Activated naive CD8-positive, alpha-beta T cell treated with anti-CD3 and anti-CD28 coated beads for 36 hours (primary cell): ENCODE measurements at regions not wholly inside any gene's neighbourhood (a gene's known extent, or its start where the extent isn't known, plus 50 kb on each side); places are given as distances from the start of the nearest gene placed in this dataset.

Experiments used
- DNase-seq: peaks from one replicate; pipeline ENCODE4 v3.0.0; 2021
- H3K27ac Mint-ChIP-seq: one replicate; pipeline ENCODE4 v1.8.0; 2022; ENCODE audit warnings: mild to moderate bottlenecking, moderate library complexity, mixed read lengths
- H3K27me3 Mint-ChIP-seq: one replicate; pipeline ENCODE4 v1.8.0; 2022; ENCODE audit warnings: mild to moderate bottlenecking, mixed read lengths
- H3K36me3 Mint-ChIP-seq: one replicate; pipeline ENCODE4 v1.8.0; 2021; ENCODE audit warnings: mild to moderate bottlenecking, mixed read lengths
- H3K4me1 Mint-ChIP-seq: one replicate; pipeline ENCODE4 v1.8.0; 2021; ENCODE audit warnings: mixed read lengths
- H3K4me3 Mint-ChIP-seq: one replicate; pipeline ENCODE4 v1.8.0; 2022; ENCODE audit warnings: mild to moderate bottlenecking, moderate library complexity, mixed read lengths
- H3K9me3 Mint-ChIP-seq: one replicate; pipeline ENCODE4 v1.8.0; 2022; ENCODE audit warnings: mixed read lengths

DNA sequence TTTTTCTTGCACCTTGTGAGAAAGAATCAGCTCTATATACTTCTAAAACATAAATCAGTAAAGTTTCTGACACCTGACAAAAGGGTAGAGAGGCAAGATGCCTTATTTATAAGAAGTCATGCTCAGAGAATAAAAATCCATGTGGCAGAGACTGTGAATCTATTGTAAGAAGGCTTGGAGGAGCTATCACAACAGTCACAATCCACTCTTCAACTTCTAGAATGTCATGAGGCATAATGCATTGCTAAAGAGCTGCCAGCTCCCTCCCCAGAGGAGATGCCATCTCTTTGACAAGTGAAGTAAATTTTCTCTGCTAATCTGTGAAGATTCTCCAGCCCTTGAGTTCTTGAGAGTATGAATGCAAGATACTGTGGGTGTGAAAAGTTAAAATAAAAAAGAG lies 971.2 kb upstream of the IGFBP7 start:
- DNase-seq, result no peak
- Mint-ChIP-seq H3K36me3 (no peaks in the 10 kb centered on the region), H3K27me3 (no peaks in the 10 kb centered on the region), H3K27ac (no peak overlapping the region), H3K9me3 (peaks cover 12% of the 10 kb centered on the region), H3K4me3 (no peak overlapping the region), H3K4me1 (no peaks in the 10 kb centered on the region)

DNA sequence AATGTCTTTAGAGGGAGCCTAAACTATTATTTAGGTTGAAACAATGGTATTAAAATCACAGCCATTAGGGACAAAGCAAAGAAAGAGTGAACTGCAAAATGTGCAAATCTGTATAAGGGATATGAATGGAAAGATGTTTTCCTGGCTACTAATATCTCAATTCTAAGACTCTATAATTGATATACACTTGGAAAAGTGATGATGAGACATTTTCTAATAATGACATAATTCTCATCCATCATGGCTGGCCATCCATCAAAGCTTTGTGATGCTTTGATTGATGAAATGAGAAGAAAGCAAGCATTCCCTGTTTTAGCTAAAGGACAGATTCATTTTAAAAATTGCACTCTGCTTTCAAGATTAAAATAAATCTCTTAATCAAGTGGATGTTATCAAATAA lies 965.5 kb upstream of the IGFBP7 start:
- peaks cover 15% of the 10 kb centered on the region for H3K9me3 Mint-ChIP-seq
- H3K36me3 Mint-ChIP-seq, result no peaks in the 10 kb centered on the region
- no peaks in the 10 kb centered on the region for H3K4me1 Mint-ChIP-seq
- no peak overlapping the region for H3K4me3 Mint-ChIP-seq
- DNase-seq, result no peak
- no peak overlapping the region for H3K27ac Mint-ChIP-seq
- H3K27me3 Mint-ChIP-seq, result no peaks in the 10 kb centered on the region

DNA sequence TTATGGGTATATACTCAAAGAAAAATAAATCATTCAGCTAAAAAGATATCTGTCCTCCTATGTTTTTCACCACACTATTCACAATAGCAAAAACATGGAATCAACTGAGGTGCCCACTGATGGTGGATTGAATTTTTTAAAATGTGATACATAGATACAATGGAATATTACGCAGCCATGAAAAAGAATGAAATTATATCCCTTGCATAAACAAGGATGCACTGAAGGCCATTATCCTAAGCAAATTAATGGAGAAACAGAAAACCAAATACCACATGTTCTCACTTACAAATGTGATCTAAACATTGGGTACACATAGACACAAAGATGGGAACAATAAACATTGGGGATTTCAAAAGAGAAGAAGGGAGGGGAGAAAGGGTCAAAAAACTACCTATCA lies 964.2 kb upstream of the IGFBP7 start:
- no peak overlapping the region for H3K27ac Mint-ChIP-seq
- no peaks in the 10 kb centered on the region for H3K4me1 Mint-ChIP-seq
- no peaks in the 10 kb centered on the region for H3K27me3 Mint-ChIP-seq
- no peaks in the 10 kb centered on the region for H3K36me3 Mint-ChIP-seq
- H3K9me3 Mint-ChIP-seq, result peaks cover 16% of the 10 kb centered on the region
- DNase-seq, result no peak
- H3K4me3 Mint-ChIP-seq, result no peak overlapping the region

GRCh38 chr4:58070726-58071125 lies 960.5 kb upstream of the IGFBP7 start:
- no peak for DNase-seq
- Mint-ChIP-seq H3K4me1 (no peaks in the 10 kb centered on the region), H3K36me3 (no peaks in the 10 kb centered on the region), H3K9me3 (peaks cover 12% of the 10 kb centered on the region), H3K27ac (no peak overlapping the region), H3K27me3 (no peaks in the 10 kb centered on the region), H3K4me3 (no peak overlapping the region)

- no peak overlapping the region for H3K4me3 Mint-ChIP-seq
- H3K9me3 Mint-ChIP-seq, result peaks cover 1% of the 10 kb centered on the region
- H3K27me3 Mint-ChIP-seq, result no peaks in the 10 kb centered on the region
Measured at GRCh38 chr4:58064653-58065052, 954.5 kb upstream of the IGFBP7 start.

GRCh38 chr4:58063404-58064160 lies 953.4 kb upstream of the IGFBP7 start:
- no peaks in the 10 kb centered on the region for H3K4me1 Mint-ChIP-seq

More at GRCh38 chr4:58064653-58065052, 954.5 kb upstream of the IGFBP7 start:
- Mint-ChIP-seq H3K27ac (no peak overlapping the region), H3K36me3 (no peaks in the 10 kb centered on the region), H3K4me1 (no peaks in the 10 kb centered on the region)
- no peak for DNase-seq

DNA sequence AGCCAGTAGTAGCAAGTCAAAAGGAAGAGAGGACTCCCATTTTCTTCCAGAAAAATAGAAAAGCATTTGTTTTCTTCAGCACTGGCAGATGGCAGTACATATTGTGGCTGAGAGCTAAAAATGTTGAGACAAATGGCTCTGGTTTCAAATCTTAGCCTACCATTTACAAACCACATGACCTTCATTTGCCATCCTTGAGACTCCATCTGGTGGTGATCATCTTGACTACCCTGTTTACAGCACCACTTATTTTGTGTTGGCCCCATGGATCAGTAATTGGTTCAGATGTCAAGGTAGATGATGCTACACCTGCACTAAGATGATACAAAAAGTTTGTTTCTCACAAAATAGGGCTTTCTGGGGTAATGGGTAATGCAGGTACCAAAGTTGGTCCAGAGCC lies 951.8 kb upstream of the IGFBP7 start:
- DNase-seq, result no peak
- Mint-ChIP-seq H3K27ac (no peak overlapping the region), H3K36me3 (no peaks in the 10 kb centered on the region), H3K4me3 (no peak overlapping the region), H3K27me3 (no peaks in the 10 kb centered on the region), H3K9me3 (no peaks in the 10 kb centered on the region), H3K4me1 (no peaks in the 10 kb centered on the region)

More at GRCh38 chr4:58063404-58064160, 953.4 kb upstream of the IGFBP7 start:
- H3K4me3 Mint-ChIP-seq, result no peak overlapping the region
- H3K27me3 Mint-ChIP-seq, result no peaks in the 10 kb centered on the region
- no peaks in the 10 kb centered on the region for H3K9me3 Mint-ChIP-seq
- no peak for DNase-seq
- H3K27ac Mint-ChIP-seq, result no peak overlapping the region
- no peaks in the 10 kb centered on the region for H3K36me3 Mint-ChIP-seq

DNA sequence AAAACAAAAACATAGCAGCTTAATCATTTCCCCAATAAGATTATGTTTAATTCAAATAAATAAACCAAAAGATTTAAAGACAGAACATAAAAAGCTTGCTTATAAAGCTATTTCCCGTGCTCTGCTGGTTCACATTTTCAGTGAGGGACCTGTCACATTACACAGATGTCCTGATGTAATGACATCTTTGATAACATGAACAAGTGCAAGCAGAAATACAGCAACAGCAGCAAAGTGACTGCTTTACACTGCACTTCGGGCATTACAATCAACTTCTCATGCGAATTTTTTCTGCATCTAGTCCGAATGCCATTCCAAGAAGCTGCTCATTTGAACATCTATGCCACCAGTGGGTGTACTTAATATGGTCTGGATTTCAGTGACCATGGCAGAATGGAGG lies 940.3 kb upstream of the IGFBP7 start:
- DNase-seq, result no peak
- Mint-ChIP-seq H3K27ac (no peak overlapping the region), H3K36me3 (no peaks in the 10 kb centered on the region), H3K9me3 (peaks cover 2% of the 10 kb centered on the region), H3K27me3 (no peaks in the 10 kb centered on the region), H3K4me3 (no peak overlapping the region), H3K4me1 (no peaks in the 10 kb centered on the region)

GRCh38 chr4:58048491-58048890 lies 938.3 kb upstream of the IGFBP7 start:
- Mint-ChIP-seq H3K4me3 (no peak overlapping the region), H3K4me1 (no peaks in the 10 kb centered on the region), H3K27ac (no peak overlapping the region), H3K36me3 (no peaks in the 10 kb centered on the region), H3K9me3 (peaks cover 2% of the 10 kb centered on the region), H3K27me3 (no peaks in the 10 kb centered on the region)
- DNase-seq, result no peak

- Mint-ChIP-seq H3K9me3 (peaks cover 7% of the 10 kb centered on the region), H3K4me3 (no peak overlapping the region), H3K27me3 (no peaks in the 10 kb centered on the region), H3K36me3 (no peaks in the 10 kb centered on the region), H3K4me1 (no peaks in the 10 kb centered on the region), H3K27ac (no peak overlapping the region)
- DNase-seq, result no peak
Measured at GRCh38 chr4:58042176-58042575, 932.0 kb upstream of the IGFBP7 start.

GRCh38 chr4:57993944-57994343 lies 883.8 kb upstream of the IGFBP7 start:
- H3K9me3 Mint-ChIP-seq, result peaks cover 1% of the 10 kb centered on the region
- H3K4me3 Mint-ChIP-seq, result no peak overlapping the region
- no peaks in the 10 kb centered on the region for H3K4me1 Mint-ChIP-seq
- no peak overlapping the region for H3K27ac Mint-ChIP-seq
- DNase-seq, result no peak
- H3K36me3 Mint-ChIP-seq, result no peaks in the 10 kb centered on the region
- H3K27me3 Mint-ChIP-seq, result no peaks in the 10 kb centered on the region

DNA sequence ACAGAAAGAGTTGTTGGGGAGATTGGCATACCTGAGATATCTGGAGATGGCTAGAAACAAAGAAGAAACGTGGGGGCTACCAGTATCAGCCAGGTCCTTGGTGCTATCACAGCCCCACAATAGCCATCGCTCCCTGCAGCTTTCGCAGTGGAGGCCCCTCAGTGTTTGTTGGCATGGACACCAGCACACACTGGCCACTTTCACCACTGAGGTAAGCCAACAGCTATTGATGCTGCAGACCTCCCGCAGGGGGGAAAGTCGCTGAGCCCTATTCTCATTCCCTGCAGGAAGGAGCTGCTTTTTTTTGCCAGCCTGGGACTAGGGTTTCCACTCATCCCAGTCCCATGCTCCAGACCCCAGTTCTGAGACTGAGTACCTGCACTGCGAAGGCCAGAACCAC lies 879.2 kb upstream of the IGFBP7 start:
- peaks cover 1% of the 10 kb centered on the region for H3K9me3 Mint-ChIP-seq
- no peak overlapping the region for H3K27ac Mint-ChIP-seq
- H3K4me3 Mint-ChIP-seq, result no peak overlapping the region
- H3K36me3 Mint-ChIP-seq, result no peaks in the 10 kb centered on the region
- H3K4me1 Mint-ChIP-seq, result no peaks in the 10 kb centered on the region
- no peaks in the 10 kb centered on the region for H3K27me3 Mint-ChIP-seq
- no peak for DNase-seq

DNA sequence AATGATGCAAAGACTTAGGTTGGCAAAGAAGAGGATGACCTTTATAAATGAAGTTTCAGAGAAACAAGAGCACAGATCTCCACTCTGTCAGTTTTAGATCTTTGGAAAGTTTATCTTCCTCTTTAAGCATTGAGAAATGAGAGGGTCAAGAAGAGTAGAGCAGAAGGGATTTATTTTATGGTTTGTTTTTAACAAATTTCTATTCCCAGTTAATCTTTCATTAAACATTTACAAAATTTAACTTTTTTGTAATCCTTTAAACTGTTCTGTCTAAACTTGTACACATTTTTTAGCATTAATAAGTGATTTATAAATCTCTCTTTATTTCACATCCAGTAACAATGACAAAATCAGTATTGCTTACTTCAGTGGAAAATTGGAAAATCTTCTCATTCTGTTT lies 875.0 kb upstream of the IGFBP7 start:
- Mint-ChIP-seq H3K36me3 (no peaks in the 10 kb centered on the region), H3K4me3 (no peak overlapping the region), H3K27ac (no peak overlapping the region), H3K27me3 (no peaks in the 10 kb centered on the region), H3K4me1 (no peaks in the 10 kb centered on the region), H3K9me3 (peaks cover 1% of the 10 kb centered on the region)
- DNase-seq, result no peak

DNA sequence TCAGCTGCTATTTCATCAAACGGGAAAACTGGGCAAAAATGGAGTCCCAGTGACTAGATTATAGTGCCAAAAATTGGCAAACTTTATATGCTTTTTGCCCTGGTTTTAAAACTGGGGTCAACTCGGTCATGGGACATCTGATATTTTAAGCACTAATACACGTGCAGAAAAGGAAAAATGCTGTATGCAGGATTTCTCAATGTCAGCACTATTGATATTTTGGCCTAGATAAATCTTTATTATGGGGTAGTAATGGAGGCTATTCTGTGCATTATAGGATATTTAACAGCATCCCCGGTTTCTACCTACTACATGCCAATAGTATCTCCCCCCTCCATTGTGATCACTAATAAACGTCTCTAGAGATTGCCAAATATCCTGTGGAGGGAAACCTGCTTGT lies 870.9 kb upstream of the IGFBP7 start:
- H3K36me3 Mint-ChIP-seq, result no peaks in the 10 kb centered on the region
- H3K4me3 Mint-ChIP-seq, result no peak overlapping the region
- H3K9me3 Mint-ChIP-seq, result no peaks in the 10 kb centered on the region
- DNase-seq, result no peak
- no peak overlapping the region for H3K27ac Mint-ChIP-seq
- no peaks in the 10 kb centered on the region for H3K27me3 Mint-ChIP-seq
- no peaks in the 10 kb centered on the region for H3K4me1 Mint-ChIP-seq

DNA sequence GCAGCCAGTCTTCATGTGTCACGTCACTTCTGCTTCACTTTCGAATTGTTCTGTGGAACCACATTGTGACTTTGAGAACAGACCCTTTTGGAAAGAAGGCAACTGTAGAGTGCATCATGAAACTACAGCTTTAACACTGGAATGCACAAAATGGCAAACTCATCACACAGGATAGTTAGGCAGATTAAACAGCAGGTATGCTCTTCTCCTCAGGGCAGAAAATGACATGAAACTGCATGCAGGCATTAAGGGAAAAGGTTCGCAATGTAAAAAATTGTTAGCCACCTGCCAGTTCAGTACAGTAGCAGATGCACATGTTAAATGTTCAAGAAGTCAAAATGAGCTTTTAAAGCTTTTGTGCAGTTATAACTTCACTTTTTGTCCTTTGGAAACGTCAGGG lies 864.6 kb upstream of the IGFBP7 start:
- Mint-ChIP-seq H3K4me3 (no peak overlapping the region), H3K36me3 (no peaks in the 10 kb centered on the region), H3K4me1 (no peaks in the 10 kb centered on the region), H3K27ac (no peak overlapping the region), H3K9me3 (peaks cover 1% of the 10 kb centered on the region), H3K27me3 (no peaks in the 10 kb centered on the region)
- no peak for DNase-seq

DNA sequence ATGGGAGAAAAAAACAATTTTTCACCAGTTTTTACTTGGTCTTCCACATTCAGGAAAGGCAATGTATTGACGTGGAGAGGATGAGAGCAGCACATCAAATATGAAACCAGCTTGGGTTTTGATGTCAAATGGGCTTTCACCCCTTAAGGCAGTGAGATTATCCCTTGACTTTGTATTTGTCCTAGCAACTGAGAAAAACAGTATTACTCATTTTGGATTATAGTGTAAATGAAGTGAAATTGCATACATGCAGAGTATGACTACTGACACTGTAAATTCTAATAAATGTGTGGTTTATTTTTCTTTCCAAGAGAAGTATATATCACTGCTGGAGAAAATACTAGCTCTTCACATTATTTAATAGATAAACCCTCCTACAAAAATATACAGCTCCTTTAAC lies 863.6 kb upstream of the IGFBP7 start:
- peaks cover 1% of the 10 kb centered on the region for H3K9me3 Mint-ChIP-seq
- H3K27me3 Mint-ChIP-seq, result no peaks in the 10 kb centered on the region
- no peak overlapping the region for H3K27ac Mint-ChIP-seq
- no peak for DNase-seq
- H3K36me3 Mint-ChIP-seq, result no peaks in the 10 kb centered on the region
- no peak overlapping the region for H3K4me3 Mint-ChIP-seq
- H3K4me1 Mint-ChIP-seq, result no peaks in the 10 kb centered on the region
